A172 (cell line): ENCODE measurements at regions not wholly inside any gene's neighbourhood (a gene's known extent, or its start where the extent isn't known, plus 50 kb on each side); places are given as distances from the start of the nearest gene placed in this dataset.

Source experiments
- DNase-seq: peaks from one replicate; pipeline ENCODE4 v3.0.0-alpha.2; 2015; ENCODE audit warnings: low spot score

- no peak for DNase-seq
Observed at GRCh38 chr11:71201936-71202597, 50.3 kb downstream of the SHANK2 start.

- no peak for DNase-seq
Observed at GRCh38 chr11:71201231-71201630, 51.1 kb downstream of the SHANK2 start.

- DNase-seq, result no peak
Observed at GRCh38 chr11:71200761-71201160, 51.6 kb downstream of the SHANK2 start.

- no peak for DNase-seq
Observed at GRCh38 chr11:71200172-71200716, 52.1 kb downstream of the SHANK2 start.

GRCh38 chr11:71199226-71199820 is 53.1 kb downstream of the SHANK2 start:
- DNase-seq, result no peak

GRCh38 chr11:71198823-71199165 is 53.6 kb downstream of the SHANK2 start:
- no peak for DNase-seq

- no peak for DNase-seq
Observed at GRCh38 chr11:71198141-71198822, 54.1 kb downstream of the SHANK2 start.

- no peak for DNase-seq
Observed at GRCh38 chr11:71197096-71197495, 55.3 kb downstream of the SHANK2 start.

- no peak for DNase-seq
Observed at GRCh38 chr11:71194710-71195109, 57.7 kb downstream of the SHANK2 start.

GRCh38 chr11:71193431-71193830 is 58.9 kb downstream of the SHANK2 start:
- DNase-seq, result no peak

GRCh38 chr11:71192629-71193028 is 59.7 kb downstream of the SHANK2 start:
- no peak for DNase-seq

GRCh38 chr11:71191201-71191600 is 61.2 kb downstream of the SHANK2 start:
- DNase-seq, result no peak

GRCh38 chr11:71190551-71190950 is 61.8 kb downstream of the SHANK2 start:
- DNase-seq, result no peak

GRCh38 chr11:71189768-71190315 is 62.5 kb downstream of the SHANK2 start:
- DNase-seq, result no peak

- DNase-seq, result no peak
Observed at GRCh38 chr11:71188886-71189767, 63.2 kb downstream of the SHANK2 start.

- DNase-seq, result no peak
Observed at GRCh38 chr11:71188073-71188472, 64.3 kb downstream of the SHANK2 start.

- no peak for DNase-seq
Observed at GRCh38 chr11:71186806-71187205, 65.6 kb downstream of the SHANK2 start.

- DNase-seq, result no peak
Observed at GRCh38 chr11:71185411-71185810, 67.0 kb downstream of the SHANK2 start.

- no peak for DNase-seq
Observed at GRCh38 chr11:71184421-71185210, 67.8 kb downstream of the SHANK2 start.

- no peak for DNase-seq
Observed at GRCh38 chr11:71183878-71184277, 68.5 kb downstream of the SHANK2 start.
